HG02610 (cell line): ENCODE measurements at regions not wholly inside any gene's neighbourhood (a gene's known extent, or its start where the extent isn't known, plus 50 kb on each side); places are given as distances from the start of the nearest gene placed in this dataset.
"Not testable (repeated sequence)": the region's sequence is repeated elsewhere in the genome, so short reads cannot be mapped to it uniquely, and the experiment has no call there.

Experiments
- ATAC-seq: cut with Tn5 transposase; IDR thresholded peaks from one replicate; pipeline ENCODE4 v1.9.1; 2021; ENCODE audit warnings: mild to moderate bottlenecking, moderate library complexity; ENCODE audit not compliant: unreplicated experiment

DNA sequence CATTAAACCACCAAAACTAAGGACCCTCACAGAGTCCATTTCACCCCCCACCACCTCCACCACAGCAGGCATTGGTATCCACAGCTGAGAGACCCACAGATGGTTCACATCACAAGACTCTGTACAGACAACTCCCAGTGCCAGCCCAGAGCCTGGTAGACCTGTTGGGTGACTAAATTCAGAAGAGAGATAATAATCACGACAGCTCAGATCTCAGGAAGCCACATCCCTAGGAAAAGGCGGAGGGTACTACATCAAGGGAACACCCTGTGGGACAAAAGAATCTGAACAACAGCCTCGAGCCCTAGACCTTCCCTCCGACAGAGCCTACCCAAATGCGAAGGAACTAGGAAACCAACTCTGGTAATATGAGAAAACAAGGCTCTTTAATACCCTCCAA is 51.4 kb upstream of the TMEM45B start:
- ATAC-seq = not testable (repeated sequence)
